ENCODE measurements at regions not wholly inside any gene's neighbourhood (a gene's known extent, or its start where the extent isn't known, plus 50 kb on each side); places are given as distances from the start of the nearest gene placed in this dataset.

DNA sequence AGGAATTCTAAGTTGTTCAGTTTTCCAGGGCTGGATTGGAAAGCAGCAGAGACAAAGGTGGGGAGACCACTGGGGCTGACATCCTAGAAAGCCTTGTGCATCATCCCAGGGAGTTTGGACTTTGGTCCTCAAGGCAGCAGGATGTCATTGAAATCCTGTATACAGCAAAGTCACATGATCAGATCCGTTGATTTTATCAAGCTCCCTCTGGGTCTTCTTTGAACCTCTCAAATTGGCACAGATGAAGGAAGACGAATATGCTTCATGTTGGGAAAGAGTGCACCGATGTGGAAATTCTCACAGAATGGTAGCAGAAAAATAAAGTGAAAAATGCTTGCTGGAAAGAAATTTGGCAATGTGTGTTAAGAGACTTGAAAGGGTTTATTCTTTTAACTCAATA lies 149.8 kb upstream of the TMTC4 start:
- Histone ChIP-seq H3K27me3 (no peaks in the 10 kb centered on the region), H3K4me2 (no peak overlapping the region), H3K9me3 (ENCODE audit: low read depth) (no peaks in the 10 kb centered on the region), H3F3A (ENCODE audit: low read depth) (no peaks in the 10 kb centered on the region), H4K20me1 (ENCODE audit: low read depth) (no peaks in the 10 kb centered on the region), H2AFZ (replicated peaks) (no peak overlapping the region), H3K36me3 (no peaks in the 10 kb centered on the region), H3K9ac (no peak overlapping the region), H3K4me1 (peaks cover 10% of the 10 kb centered on the region), H3K79me2 (ENCODE audit: low read depth) (no peaks in the 10 kb centered on the region), H3K27ac (no peak overlapping the region), H3K4me3 (no peak overlapping the region)
- H3K4me1 Mint-ChIP-seq: peaks cover 34% of the 10 kb centered on the region
- no peak overlapping the region for H3K4me3 Mint-ChIP-seq
- TF ChIP-seq EZH2 (IDR thresholded peaks at IDR 0.05) (no peak), EZH2phosphoT487 (IDR thresholded peaks at IDR 0.05) (no peak)
- TF ChIP-seq, protein P1, sequence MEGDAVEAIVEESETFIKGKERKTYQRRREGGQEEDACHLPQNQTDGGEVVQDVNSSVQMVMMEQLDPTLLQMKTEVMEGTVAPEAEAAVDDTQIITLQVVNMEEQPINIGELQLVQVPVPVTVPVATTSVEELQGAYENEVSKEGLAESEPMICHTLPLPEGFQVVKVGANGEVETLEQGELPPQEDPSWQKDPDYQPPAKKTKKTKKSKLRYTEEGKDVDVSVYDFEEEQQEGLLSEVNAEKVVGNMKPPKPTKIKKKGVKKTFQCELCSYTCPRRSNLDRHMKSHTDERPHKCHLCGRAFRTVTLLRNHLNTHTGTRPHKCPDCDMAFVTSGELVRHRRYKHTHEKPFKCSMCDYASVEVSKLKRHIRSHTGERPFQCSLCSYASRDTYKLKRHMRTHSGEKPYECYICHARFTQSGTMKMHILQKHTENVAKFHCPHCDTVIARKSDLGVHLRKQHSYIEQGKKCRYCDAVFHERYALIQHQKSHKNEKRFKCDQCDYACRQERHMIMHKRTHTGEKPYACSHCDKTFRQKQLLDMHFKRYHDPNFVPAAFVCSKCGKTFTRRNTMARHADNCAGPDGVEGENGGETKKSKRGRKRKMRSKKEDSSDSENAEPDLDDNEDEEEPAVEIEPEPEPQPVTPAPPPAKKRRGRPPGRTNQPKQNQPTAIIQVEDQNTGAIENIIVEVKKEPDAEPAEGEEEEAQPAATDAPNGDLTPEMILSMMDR (IDR thresholded peaks at IDR 0.05): no peak
- no peaks in the 10 kb centered on the region for H3K36me3 Mint-ChIP-seq
- no peak for DNase-seq (ENCODE audit: low spot score)
- H3K27ac Mint-ChIP-seq: no peak overlapping the region
- peaks cover 2% of the 10 kb centered on the region for H3K9me3 Mint-ChIP-seq
- H3K27me3 Mint-ChIP-seq (ENCODE audit: insufficient read depth, low read depth): no peaks in the 10 kb centered on the region

DNA sequence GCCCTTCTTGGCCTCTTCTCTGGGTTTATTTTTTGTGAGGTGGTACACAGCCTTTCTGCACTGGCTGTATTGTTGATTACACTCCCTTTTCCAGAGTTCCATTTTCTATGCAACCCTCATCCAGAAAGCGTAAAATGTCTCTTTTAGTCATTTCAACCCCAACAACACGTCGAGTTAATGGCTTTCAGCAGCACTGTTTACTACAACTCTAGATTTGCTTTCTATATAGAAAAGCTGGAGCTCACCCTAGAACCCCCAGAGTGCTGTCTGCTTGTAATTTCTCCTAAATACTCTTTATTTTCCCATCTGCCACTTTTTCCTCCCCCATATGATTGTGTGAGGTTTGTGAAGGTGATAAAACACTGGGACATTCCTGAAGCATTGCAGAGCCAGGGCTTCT lies 148.9 kb upstream of the TMTC4 start:
- H3K36me3 Mint-ChIP-seq: no peaks in the 10 kb centered on the region
- H3K27me3 ChIP-seq: no peaks in the 10 kb centered on the region
- no peak overlapping the region for H3K4me2 ChIP-seq
- H3K4me3 ChIP-seq: no peak overlapping the region
- TF ChIP-seq EZH2phosphoT487 (IDR thresholded peaks at IDR 0.05): no peak
- no peak for TF ChIP-seq EZH2 (IDR thresholded peaks at IDR 0.05)
- TF ChIP-seq, protein P1 (IDR thresholded peaks at IDR 0.05): no peak
- H3K4me1 Mint-ChIP-seq: peaks cover 43% of the 10 kb centered on the region
- no peaks in the 10 kb centered on the region for H3K27me3 Mint-ChIP-seq (ENCODE audit: insufficient read depth, low read depth)
- no peaks in the 10 kb centered on the region for H3K9me3 ChIP-seq (ENCODE audit: low read depth)
- H3K4me1 ChIP-seq: peaks cover 10% of the 10 kb centered on the region
- no peak overlapping the region for H3K4me3 Mint-ChIP-seq
- H3K36me3 ChIP-seq: no peaks in the 10 kb centered on the region
- H3K9me3 Mint-ChIP-seq: peaks cover 2% of the 10 kb centered on the region
- H4K20me1 ChIP-seq (ENCODE audit: low read depth): no peaks in the 10 kb centered on the region
- DNase-seq (ENCODE audit: low spot score): no peak
- H3K79me2 ChIP-seq (ENCODE audit: low read depth): no peaks in the 10 kb centered on the region
- no peak overlapping the region for H3K27ac Mint-ChIP-seq
- no peak overlapping the region for H2AFZ ChIP-seq (replicated peaks)
- H3F3A ChIP-seq (ENCODE audit: low read depth): no peaks in the 10 kb centered on the region
- no peak overlapping the region for H3K9ac ChIP-seq
- no peak overlapping the region for H3K27ac ChIP-seq

DNA sequence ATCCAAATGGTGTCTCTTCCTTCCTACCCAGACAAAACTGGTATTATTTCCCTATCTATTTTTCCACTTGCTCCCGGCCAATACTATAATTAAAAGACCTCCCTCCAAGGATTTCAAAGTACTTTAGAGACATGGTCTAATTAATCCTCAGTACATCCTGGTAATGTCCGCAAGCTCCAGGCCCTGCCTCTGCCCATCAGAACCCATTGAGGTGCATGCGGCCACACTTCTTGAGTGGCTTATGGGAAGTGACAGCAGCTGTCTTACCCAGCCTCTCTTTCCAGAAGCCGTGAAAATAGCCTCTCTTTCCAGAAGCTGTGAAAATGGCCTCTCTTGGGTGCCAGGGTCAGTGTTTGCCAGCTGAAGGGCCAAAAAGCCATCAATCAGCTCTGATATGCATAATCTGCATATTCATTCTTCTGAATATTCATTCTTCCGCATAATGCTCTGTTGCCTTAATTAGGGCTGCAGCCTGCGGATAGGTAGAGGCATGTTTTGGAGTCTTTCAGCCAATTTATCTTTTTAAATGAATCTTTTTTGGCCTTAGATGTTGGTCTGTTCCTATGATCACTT lies 148.4 kb upstream of the TMTC4 start:
- Histone ChIP-seq H3K4me1 (peaks cover 8% of the 10 kb centered on the region), H3K27me3 (no peaks in the 10 kb centered on the region), H3K4me3 (no peak overlapping the region), H3K36me3 (no peaks in the 10 kb centered on the region), H3K9me3 (ENCODE audit: low read depth) (no peaks in the 10 kb centered on the region), H3F3A (ENCODE audit: low read depth) (no peaks in the 10 kb centered on the region), H3K27ac (no peak overlapping the region), H2AFZ (replicated peaks) (no peak overlapping the region), H3K4me2 (no peak overlapping the region), H3K9ac (no peak overlapping the region), H4K20me1 (ENCODE audit: low read depth) (no peaks in the 10 kb centered on the region), H3K79me2 (ENCODE audit: low read depth) (no peaks in the 10 kb centered on the region)
- DNase-seq (ENCODE audit: low spot score): no peak
- Mint-ChIP-seq H3K4me1 (peaks cover 48% of the 10 kb centered on the region), H3K27me3 (ENCODE audit: insufficient read depth, low read depth) (no peaks in the 10 kb centered on the region), H3K9me3 (peaks cover 5% of the 10 kb centered on the region), H3K4me3 (no peak overlapping the region), H3K36me3 (no peaks in the 10 kb centered on the region), H3K27ac (no peak overlapping the region)
- TF ChIP-seq EZH2 (IDR thresholded peaks at IDR 0.05) (no peak), EZH2phosphoT487 (IDR thresholded peaks at IDR 0.05) (no peak)
- TF ChIP-seq, protein P1 (IDR thresholded peaks at IDR 0.05): no peak
